ENCODE measurements at regions not wholly inside any gene's neighbourhood (a gene's known extent, or its start where the extent isn't known, plus 50 kb on each side); places are given as distances from the start of the nearest gene placed in this dataset.
"Not testable (repeated sequence)": the region's sequence is repeated elsewhere in the genome, so short reads cannot be mapped to it uniquely, and the experiment has no call there.

GRCh38 chr12:86724716-86725115 lies 468.5 kb upstream of the MGAT4C start:
- DNase-seq, result no peak

- no peak for DNase-seq
These were observed 467.1 kb upstream of the MGAT4C start for GRCh38 chr12:86723326-86723725.

- no peak for DNase-seq
These were observed 465.7 kb upstream of the MGAT4C start for GRCh38 chr12:86721713-86722397.

- DNase-seq, result no peak
These were observed 463.2 kb upstream of the MGAT4C start for GRCh38 chr12:86719381-86719780.

GRCh38 chr12:86713121-86713520 lies 456.9 kb upstream of the MGAT4C start:
- DNase-seq, result no peak

GRCh38 chr12:86712425-86712843 lies 456.2 kb upstream of the MGAT4C start:
- peak; percentile 10 for DNase-seq

- no peak for DNase-seq
These were observed 455.5 kb upstream of the MGAT4C start for GRCh38 chr12:86711731-86712130.

- no peak for DNase-seq
These were observed 453.9 kb upstream of the MGAT4C start for GRCh38 chr12:86710109-86710508.

- not testable (repeated sequence) for DNase-seq
These were observed 452.8 kb upstream of the MGAT4C start for GRCh38 chr12:86709017-86709416.

- DNase-seq, result no peak
These were observed 442.4 kb upstream of the MGAT4C start for GRCh38 chr12:86698641-86698980.

- no peak for DNase-seq
These were observed 441.9 kb upstream of the MGAT4C start for GRCh38 chr12:86697916-86698640.

GRCh38 chr12:86683568-86684304 lies 427.5 kb upstream of the MGAT4C start:
- no peak for DNase-seq

- no peak for DNase-seq
These were observed 424.9 kb upstream of the MGAT4C start for GRCh38 chr12:86681060-86681459.

- no peak for DNase-seq
These were observed 419.0 kb upstream of the MGAT4C start for GRCh38 chr12:86675197-86675596.

GRCh38 chr12:86670986-86671385 lies 414.8 kb upstream of the MGAT4C start:
- DNase-seq, result no peak

- DNase-seq, result no peak
These were observed 412.8 kb upstream of the MGAT4C start for GRCh38 chr12:86669010-86669409.

GRCh38 chr12:86666316-86666715 lies 410.1 kb upstream of the MGAT4C start:
- no peak for DNase-seq

GRCh38 chr12:86663716-86664115 lies 407.5 kb upstream of the MGAT4C start:
- no peak for DNase-seq

- DNase-seq, result no peak
These were observed 407.0 kb upstream of the MGAT4C start for GRCh38 chr12:86663173-86663572.

GRCh38 chr12:86662464-86662863 lies 406.3 kb upstream of the MGAT4C start:
- DNase-seq, result no peak

GRCh38 chr12:86660488-86661147 lies 404.4 kb upstream of the MGAT4C start:
- no peak for DNase-seq

- no peak for DNase-seq
These were observed 403.8 kb upstream of the MGAT4C start for GRCh38 chr12:86659985-86660384.

- DNase-seq, result no peak
These were observed 402.1 kb upstream of the MGAT4C start for GRCh38 chr12:86658303-86658702.

Data from NCI-H446 treated with DMSO at 0.1 percent for 48 hours (cell line).